HG03159 (cell line): ENCODE measurements at regions not wholly inside any gene's neighbourhood (a gene's known extent, or its start where the extent isn't known, plus 50 kb on each side); places are given as distances from the start of the nearest gene placed in this dataset.

Source experiments
- ATAC-seq: cut with Tn5 transposase; IDR thresholded peaks from one replicate; pipeline ENCODE4 v1.9.1; 2021; ENCODE audit warnings: mild to moderate bottlenecking, moderate library complexity; ENCODE audit not compliant: unreplicated experiment

DNA sequence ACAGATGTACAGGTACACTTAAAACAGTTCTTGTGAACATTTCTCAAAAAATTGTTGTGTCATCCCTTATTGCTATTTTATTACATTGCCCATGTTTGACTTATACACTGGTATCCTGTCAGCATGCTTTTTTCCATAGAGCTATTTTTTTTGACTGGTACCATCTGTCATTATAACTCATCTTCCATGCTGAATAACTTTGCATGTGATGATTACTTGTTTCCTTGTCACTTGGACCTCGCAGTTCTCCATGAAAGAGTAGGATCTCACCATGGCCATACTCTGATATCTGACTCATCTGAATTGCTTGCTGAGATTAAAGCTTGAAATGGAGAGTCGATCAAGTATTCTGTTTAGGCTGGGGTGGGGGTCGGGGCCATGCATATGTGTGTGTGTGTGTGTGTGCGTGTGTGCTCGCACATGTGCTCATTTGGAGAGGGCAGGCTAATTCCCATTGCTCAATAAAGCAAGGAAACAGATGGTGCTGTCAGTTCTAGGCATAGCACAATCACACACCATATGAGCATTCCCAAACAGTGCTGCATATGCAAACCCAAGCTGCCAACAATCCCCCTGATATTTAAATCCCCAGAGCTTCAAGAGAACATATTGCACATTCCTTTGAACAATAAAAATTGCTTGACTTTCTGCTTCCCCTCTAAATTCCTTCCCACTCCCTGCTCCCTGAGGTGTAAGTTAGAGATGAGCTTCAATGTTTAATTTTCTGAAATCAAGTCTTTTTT is 62.9 kb downstream of the NHLRC3 start:
- ATAC-seq: no peak

GRCh38 chr13:39102981-39103490 is 64.8 kb downstream of the NHLRC3 start:
- ATAC-seq: no peak

GRCh38 chr13:39105110-39105509 is 66.9 kb downstream of the NHLRC3 start:
- no peak for ATAC-seq

DNA sequence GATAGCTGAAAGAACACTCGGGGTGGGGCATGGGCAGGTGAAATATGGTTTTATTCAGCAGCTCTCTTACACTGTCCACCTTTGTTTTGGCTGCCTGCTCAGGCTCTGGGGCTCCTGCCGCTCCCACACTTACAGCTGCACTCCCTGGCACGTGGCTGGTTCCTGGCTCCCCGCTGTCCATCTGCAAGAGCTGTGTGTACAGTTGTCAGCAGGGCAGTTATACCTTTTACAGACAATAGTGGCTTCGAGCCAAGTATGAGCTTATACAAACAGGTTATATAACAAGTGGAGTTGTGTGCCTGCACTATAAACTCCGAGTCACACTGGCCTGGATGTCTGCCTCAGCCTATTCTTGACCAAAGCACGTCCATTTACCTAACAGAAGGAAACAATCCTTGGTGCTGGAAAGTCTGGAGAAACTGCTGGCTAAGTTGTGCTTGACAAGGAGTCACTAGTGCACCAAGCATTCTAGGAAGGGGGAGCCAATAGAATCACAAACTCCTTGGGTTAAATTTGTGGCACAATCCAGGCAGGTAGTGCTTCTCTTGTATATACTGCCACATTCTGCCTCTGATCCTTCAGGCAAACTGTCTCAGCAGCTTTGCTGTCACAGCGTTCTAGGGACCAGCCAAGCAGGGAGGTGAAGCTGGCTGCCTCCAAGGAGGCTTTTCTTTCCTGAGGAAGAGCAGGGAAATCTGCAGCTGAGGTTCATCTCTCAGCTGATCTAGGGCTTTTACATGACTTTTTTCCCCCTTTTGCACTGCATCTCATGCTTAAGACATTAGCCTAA is 68.2 kb downstream of the NHLRC3 start:
- ATAC-seq: no peak

DNA sequence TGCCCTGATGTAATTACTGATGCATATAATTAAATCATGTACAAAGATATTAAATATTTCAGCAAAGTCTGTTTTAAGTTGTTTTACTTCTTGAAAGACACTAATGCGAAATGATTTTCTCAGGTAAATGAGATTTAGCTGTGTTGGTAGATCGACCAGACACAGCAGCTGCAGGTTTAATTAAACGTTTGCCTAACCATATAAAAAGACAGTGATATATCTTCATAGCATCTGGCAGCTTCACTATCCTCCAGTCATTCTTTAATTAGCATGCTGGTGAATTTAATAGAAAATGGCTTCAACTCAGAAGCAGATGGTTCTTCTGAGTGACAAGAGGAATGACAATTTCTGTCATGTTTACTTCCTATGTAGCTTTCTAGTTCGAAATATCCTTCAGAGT is 69.3 kb downstream of the NHLRC3 start:
- no peak for ATAC-seq

- no peak for ATAC-seq
These were observed 70.5 kb downstream of the NHLRC3 start for GRCh38 chr13:39108783-39109182.

DNA sequence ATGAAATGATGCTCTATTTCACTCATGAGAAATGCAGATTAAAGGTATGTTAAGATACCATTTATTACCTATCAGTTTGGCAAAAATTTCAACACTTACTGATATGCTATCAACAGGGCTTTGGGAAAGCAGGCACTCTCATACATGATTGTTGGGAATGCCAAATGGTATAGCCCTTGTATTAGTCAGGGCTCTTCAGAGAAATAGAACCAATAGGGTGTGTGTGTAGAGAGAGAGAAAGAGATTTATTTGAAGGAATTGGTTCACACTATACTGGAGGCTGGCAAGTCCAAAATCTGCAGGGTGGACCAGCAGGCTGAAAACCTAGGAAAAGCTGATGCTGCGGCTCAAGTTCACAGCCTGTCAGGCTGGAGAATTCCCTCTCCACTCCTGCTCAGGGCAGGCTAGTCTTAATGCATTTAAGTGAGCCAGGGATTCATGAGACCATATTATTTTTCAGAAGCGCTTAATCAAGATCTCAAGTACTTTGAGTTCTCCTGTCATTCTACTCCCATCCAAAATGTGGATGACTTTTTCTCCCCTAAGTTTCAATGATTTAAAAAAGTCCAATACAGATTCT is 72.4 kb downstream of the NHLRC3 start:
- ATAC-seq: no peak

DNA sequence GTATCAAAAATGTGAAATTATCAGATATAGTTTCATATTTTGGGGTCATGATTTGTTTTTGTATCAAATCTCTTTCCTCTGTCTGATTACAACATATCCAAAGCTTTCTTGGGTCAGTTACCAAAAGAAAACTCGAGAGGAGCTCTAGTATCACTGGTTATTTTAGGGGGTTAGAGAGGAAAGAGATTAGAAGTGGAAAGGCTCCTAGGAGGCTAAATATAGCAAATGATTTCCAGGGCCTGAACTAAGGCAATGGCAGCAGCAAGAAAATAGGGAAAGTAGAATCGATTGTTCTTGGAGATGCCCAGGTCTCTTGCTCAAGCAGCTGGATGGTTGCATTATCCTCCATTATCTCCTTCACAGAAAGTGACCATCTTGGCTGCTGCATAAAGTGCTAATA is 72.9 kb downstream of the NHLRC3 start:
- no peak for ATAC-seq

DNA sequence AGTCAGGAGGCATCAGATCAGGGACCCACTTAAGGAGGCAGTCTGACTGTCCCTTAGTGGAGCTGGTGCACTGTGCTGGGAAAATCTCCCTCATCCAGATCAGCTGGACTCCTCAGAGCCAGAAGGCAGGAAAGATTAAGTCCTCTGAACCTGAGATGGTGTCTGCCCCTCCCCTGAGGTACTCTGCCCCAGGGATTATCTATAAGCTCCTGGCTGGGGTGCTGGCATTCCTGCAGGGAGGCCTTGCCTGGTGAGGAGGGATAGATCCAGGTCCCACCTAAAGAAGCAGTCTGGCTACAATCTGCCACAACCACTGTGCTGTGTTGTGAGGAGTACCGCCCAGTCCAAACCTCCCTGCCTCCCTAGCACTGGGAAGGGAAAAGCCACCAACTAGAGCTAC is 81.2 kb downstream of the NHLRC3 start:
- no peak for ATAC-seq

GRCh38 chr13:39123578-39123977 is 85.3 kb downstream of the NHLRC3 start:
- no peak for ATAC-seq

DNA sequence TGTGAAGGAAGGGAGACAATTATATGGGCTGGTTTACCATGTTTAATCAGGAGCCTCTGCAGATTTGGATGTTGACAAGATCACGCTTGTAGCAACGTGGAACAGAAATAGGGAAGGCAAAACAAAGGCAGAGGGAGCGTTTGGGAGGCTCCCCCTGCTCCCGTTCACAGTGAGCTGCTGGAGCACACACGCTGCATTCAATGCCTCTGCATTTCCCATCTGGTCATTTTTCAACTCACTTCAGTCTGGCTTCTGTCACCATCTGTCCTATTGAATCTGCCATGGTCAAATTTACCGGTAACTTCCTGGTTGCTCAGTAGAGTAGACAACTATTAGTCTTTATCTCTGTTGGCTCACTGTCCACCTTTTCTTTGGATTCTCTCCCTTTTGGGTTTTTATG is 91.0 kb downstream of the NHLRC3 start:
- no peak for ATAC-seq

DNA sequence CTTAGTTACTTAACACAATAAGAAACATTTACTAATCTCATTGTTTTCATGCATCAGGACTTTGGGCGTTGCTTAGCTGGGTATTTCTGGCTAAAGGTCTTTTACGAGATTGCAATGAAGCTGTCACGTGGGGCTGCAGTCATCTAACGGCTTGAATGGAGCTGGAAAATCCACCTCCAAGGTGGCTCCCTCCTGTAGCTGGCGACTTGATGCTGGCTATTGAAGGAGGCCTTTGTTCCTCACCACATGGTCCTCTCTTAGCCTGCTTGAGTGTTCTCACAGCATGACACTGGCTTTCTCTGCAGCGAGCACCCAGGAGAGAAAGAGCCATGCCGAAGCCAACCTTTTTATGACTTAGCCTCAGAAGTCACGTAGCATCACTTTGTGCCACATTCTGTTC is 92.0 kb downstream of the NHLRC3 start:
- ATAC-seq: no peak

- no peak for ATAC-seq
These were observed 94.3 kb downstream of the NHLRC3 start for GRCh38 chr13:39132286-39133230.

DNA sequence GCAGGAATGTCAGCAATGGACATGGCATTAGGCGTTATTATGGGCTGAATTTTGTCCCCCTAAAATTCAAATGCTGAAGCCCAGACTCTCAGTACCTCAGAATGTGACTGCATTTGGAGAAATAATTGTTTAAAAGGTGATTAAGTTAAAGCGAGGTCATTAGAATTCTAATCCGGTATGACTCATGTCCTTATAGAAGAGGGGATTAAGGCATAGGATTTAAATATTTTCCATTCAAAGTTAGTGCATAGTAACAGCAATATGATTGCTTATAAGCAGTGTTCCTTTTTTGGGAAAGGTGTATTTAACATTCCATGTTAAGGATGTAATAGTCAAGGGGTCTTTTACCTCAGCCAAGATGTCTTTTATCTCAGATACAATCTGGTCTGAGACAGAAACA is 95.5 kb downstream of the NHLRC3 start:
- ATAC-seq: no peak

DNA sequence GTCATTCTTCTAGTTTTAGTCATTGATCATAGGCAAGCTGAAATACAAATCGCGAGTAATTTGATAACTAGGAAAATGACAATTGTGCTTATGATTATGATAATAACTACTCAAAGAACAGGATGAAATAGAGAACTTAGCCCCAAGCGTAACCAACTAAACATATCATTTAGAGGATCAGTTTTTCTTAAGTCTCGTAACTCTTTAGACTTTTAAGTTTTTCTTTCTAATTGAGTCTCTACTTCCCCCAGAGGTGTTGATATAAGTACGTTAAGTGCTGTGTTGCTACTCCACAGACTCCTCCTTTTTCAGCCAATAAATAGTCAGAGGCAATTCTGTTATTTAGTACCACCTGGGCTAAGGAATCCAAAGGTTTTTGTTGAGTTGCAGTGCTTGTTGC is 96.3 kb downstream of the NHLRC3 start:
- no peak for ATAC-seq

- no peak for ATAC-seq
These were observed 106.1 kb downstream of the NHLRC3 start for GRCh38 chr13:39144391-39144790.

DNA sequence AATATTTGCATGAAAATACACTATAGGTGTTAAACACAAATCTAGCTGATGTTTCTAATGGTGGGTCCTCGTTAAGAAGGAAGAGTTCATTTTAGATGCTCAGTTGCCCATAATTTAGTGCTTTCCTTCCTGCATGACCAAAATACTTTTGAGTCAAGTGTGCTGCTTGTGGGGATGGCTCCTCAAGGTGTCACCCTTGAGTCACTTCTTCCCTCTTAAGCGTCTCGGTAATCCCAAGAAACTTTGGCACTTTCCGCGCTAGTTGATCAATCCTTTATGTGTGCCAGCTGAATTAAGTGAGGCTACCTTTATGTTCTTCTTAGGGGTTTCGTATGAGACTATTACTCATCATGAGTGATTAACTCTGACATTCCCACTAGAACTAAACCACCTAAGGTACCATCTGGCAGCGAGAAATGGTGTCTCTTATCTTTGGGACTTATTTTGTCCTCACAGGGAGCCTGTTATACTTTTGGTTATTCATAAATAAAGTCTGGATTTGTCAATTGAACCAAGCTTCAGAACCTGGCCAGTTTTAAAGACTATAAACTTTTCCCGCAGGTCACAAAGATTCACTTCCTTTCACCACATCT is 106.8 kb downstream of the NHLRC3 start:
- ATAC-seq: no peak

DNA sequence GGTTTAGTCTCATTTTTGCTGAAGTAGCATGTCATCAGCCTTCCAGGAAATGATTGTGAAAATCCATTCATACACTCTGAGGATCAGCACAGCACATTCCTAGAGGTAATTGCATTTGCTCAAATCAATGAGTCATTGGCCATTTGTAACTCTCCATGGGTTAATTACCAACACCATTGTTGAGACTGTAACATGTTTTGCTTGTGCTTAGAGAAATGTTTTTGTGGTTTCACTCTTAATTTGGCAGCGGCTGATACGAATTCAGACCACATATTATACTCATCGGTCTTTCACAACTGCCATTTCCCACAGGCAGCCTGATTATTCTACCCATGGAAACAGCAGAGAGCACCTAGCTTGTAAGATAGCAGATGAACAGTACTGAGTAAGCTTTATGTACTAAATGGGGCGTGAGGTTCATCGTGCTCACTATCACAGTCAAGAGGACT is 110.3 kb downstream of the NHLRC3 start:
- no peak for ATAC-seq

DNA sequence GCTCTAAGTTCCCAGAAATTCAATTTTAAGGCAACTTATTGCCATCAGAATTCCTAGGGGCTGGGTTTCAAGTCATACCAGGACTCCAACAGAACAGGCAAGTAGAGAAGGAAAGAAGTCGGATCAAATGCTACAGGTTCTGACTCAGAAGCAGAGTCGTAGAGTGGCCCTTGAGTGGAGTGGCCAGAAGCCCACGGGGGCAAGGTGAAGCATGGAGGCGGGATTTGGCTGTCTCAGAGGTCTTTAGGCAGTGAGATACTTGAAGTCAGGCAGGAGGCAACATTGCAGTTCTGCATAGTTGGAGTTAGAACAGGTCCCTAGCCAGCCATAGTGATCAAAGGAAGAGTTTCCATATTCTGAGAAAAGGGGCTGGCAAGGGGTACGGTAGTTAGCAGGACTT is 111.6 kb downstream of the NHLRC3 start:
- no peak for ATAC-seq

DNA sequence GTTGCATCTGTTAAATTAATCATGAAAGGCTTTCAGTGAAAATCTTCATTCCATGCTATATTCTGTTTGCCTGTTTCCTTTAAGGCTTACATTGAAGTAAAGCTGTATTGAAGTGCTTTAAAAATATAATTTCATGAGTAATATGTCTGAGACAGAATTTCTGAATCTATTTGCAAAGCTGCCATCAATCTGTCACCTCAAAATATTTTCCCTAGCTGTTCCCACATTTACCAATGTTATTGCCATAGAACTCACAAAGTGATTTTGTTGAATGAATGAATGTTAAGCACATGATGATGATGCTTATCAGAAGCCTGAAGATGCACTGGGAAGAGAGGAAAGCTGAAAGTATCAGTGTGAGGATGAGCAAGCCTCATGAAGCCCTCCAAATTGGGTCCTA is 115.8 kb downstream of the NHLRC3 start:
- ATAC-seq: no peak
